Thyroid gland (tissue), 4 donors: ENCODE measurements at regions not wholly inside any gene's neighbourhood (a gene's known extent, or its start where the extent isn't known, plus 50 kb on each side); places are given as distances from the start of the nearest gene placed in this dataset.

ENCODE experiments used
- DNase-seq, 2 donors: peaks; one replicate each; pipeline ENCODE4 v3.0.0-alpha.2; 2019
- H3K27ac ChIP-seq, 3 donors: fragments of 200-600 bp; sonication (generic); 1 replicate in 2 of 3; 2 replicates in 1 of 3; pipeline ENCODE4 v1.5.1; 2016 to 2019; ENCODE audit warnings: mild to moderate bottlenecking in 1 of 3, moderate library complexity in 1 of 3
- H3K27me3 ChIP-seq: fragments of 200-600 bp; sonication (generic); one replicate; pipeline ENCODE4 v1.5.1; 2019
- H3K36me3 ChIP-seq, 2 donors: fragments of 200-600 bp; sonication (generic); one replicate each; pipeline ENCODE4 v1.5.1; 2016 to 2019
- H3K4me1 ChIP-seq, 2 donors: fragments of 200-600 bp; sonication (generic); one replicate each; pipeline ENCODE4 v1.5.1; 2017 to 2019
- H3K4me3 ChIP-seq, 3 donors: fragments of 200-600 bp; sonication (generic); replicated peaks in 1 of 3; 1 replicate in 2 of 3; 2 replicates in 1 of 3; pipeline ENCODE4 v1.5.1; 2016; ENCODE audit warnings: mild to moderate bottlenecking in 1 of 3
- H3K9me3 ChIP-seq: fragments of 200-600 bp; sonication (generic); one replicate; pipeline ENCODE4 v1.5.1; 2017
- POLR2A ChIP-seq, 2 donors: fragments of 450-650 bp; IDR thresholded peaks; one replicate each; pipeline ENCODE4 v1.6.1; 2017; ENCODE audit warnings: antibody characterized with exemption in 2 of 2, mild to moderate bottlenecking in 2 of 2, moderate library complexity in 1 of 2
- WGBS, 2 donors: methylation state at CpG; one replicate each; pipeline ENCODE4 v1.1.5; 2017; 5-methylcytosine and 5-hydroxymethylcytosine counted together
- intact Hi-C: fragments of 100-400 bp; cut with DNase I; formaldehyde crosslinking; loops from one replicate; pipeline ENCODE4 v1.15.1; 2023
- TF ChIP-seq, protein P1 (sequence below), 6 experiments: fragments of 200-600 bp in 3 of 6; fragments of 450-650 bp in 3 of 6; sonication (generic) in 3 of 6; IDR thresholded peaks; one replicate each; pipeline ENCODE4 v1.5.1; 2016 to 2019; ENCODE audit warnings: antibody characterized with exemption in 6 of 6, mild to moderate bottlenecking in 2 of 6, inconsistent platforms in 1 of 6, moderate library complexity in 1 of 6

DNA sequence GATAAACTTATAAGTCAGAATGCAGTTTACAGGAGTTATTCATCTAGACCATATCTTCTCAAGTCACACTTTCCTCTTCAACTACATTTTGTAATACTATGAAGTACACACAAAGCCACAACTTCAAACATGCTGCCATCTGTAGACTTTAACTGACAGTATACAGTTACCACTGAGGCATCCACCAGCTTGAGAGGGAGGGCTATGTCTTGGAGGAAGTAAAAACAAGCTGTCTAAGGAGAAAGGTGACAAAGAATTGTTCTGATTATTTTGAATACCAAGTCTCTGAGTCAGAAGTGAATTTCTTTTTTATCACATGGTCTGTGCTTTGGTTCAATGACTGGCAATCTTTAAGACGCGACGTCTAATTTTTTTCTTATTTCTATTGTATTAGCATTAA is 97.6 kb upstream of the CDH10 start:
- H3K4me1 ChIP-seq = no peaks in the 10 kb centered on the region
- no peak overlapping the region for H3K4me3 ChIP-seq
- no peaks in the 10 kb centered on the region for H3K9me3 ChIP-seq
- WGBS, 2 donors = 93 to 96% methylated on average over 3 of the region's 3 CpGs
- H3K27ac ChIP-seq = no peak overlapping the region
- DNase-seq = no peak
- intact Hi-C loops = no loop called here
- no peaks in the 10 kb centered on the region for H3K27me3 ChIP-seq
- TF ChIP-seq, protein P1, sequence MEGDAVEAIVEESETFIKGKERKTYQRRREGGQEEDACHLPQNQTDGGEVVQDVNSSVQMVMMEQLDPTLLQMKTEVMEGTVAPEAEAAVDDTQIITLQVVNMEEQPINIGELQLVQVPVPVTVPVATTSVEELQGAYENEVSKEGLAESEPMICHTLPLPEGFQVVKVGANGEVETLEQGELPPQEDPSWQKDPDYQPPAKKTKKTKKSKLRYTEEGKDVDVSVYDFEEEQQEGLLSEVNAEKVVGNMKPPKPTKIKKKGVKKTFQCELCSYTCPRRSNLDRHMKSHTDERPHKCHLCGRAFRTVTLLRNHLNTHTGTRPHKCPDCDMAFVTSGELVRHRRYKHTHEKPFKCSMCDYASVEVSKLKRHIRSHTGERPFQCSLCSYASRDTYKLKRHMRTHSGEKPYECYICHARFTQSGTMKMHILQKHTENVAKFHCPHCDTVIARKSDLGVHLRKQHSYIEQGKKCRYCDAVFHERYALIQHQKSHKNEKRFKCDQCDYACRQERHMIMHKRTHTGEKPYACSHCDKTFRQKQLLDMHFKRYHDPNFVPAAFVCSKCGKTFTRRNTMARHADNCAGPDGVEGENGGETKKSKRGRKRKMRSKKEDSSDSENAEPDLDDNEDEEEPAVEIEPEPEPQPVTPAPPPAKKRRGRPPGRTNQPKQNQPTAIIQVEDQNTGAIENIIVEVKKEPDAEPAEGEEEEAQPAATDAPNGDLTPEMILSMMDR (IDR thresholded peaks at IDR 0.05) = no peak
- no peak for TF ChIP-seq POLR2A (IDR thresholded peaks at IDR 0.05)
- no peaks in the 10 kb centered on the region for H3K36me3 ChIP-seq

DNA sequence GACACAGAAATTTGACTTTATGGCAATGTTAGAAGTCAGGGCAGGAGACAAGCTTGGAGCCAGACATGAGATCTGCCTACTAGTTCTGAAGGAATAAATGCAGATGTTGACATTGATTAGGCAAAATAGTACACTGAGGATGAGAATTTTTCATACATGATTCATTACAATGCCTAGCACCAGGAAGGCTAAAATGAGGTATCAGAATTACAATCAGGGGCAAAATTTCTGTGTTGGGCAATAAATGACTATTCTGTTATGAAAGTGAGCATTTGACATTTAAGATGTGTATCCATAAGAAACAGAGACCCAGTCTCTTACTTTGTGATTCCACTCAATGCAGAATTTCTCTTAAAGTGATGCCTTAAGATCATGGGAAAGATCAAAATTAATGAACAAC is 92.4 kb upstream of the CDH10 start:
- no peak overlapping the region for H3K4me3 ChIP-seq
- no peaks in the 10 kb centered on the region for H3K9me3 ChIP-seq
- no peak overlapping the region for H3K27ac ChIP-seq
- no peaks in the 10 kb centered on the region for H3K27me3 ChIP-seq
- H3K4me1 ChIP-seq = no peaks in the 10 kb centered on the region
- H3K36me3 ChIP-seq = no peaks in the 10 kb centered on the region
- TF ChIP-seq, protein P1 (IDR thresholded peaks at IDR 0.05) = no peak
- TF ChIP-seq POLR2A (IDR thresholded peaks at IDR 0.05) = no peak
- DNase-seq = no peak
- intact Hi-C loops = no loop called here

DNA sequence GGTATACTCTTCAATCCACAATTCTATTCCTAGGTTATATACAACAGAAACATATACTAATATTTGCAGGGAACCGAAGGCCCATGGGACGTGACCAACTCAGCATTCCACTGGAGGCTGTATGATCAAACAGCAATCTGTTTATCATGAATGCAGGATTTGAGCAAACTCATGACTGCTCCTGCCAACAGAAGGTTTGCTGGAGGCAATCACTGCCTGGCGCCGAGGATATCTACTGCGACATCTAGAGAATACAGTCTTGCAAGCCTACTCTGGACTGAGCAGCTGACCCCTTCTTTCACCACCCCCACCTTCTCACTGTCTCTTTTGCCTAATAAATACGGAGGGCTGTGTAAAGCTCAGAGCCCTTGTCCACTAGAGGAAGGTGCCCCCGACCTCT is 90.5 kb upstream of the CDH10 start:
- no peak for DNase-seq
- Histone ChIP-seq H3K4me3 (no peak overlapping the region), H3K4me1 (no peaks in the 10 kb centered on the region), H3K27ac (no peak overlapping the region), H3K9me3 (no peaks in the 10 kb centered on the region), H3K27me3 (no peaks in the 10 kb centered on the region), H3K36me3 (no peaks in the 10 kb centered on the region)
- TF ChIP-seq, protein P1 (IDR thresholded peaks at IDR 0.05) = no peak
- TF ChIP-seq POLR2A (IDR thresholded peaks at IDR 0.05) = no peak
- 88% methylated on average over 7 of the region's 7 CpGs for WGBS, 2 donors
- intact Hi-C loops = no loop called here

DNA sequence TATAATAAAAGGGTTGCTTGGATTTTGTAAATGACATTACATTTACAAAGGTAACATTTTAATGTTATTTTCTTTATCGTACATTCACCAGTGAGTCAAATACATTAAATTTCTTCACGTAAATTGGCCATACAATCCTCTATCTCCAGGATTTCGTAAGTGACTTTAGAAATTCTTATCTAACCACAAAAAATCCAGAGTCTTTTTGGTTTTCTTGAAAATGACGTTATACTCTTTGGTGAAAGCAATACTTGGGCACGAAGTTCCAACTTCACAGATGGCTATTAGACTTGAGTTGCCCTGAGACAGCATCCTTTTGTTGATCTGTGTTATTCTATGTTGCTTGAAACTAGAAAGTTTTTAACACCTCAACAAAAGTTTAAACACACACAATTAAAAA is 87.4 kb upstream of the CDH10 start:
- Histone ChIP-seq H3K4me1 (no peaks in the 10 kb centered on the region), H3K27ac (no peak overlapping the region), H3K36me3 (no peaks in the 10 kb centered on the region), H3K4me3 (no peak overlapping the region), H3K27me3 (no peaks in the 10 kb centered on the region), H3K9me3 (no peaks in the 10 kb centered on the region)
- intact Hi-C loops = no loop called here
- no peak for TF ChIP-seq POLR2A (IDR thresholded peaks at IDR 0.05)
- TF ChIP-seq, protein P1 (IDR thresholded peaks at IDR 0.05) = no peak
- DNase-seq = no peak
- 85 to 87% methylated on average over 5 of the region's 5 CpGs for WGBS, 2 donors

DNA sequence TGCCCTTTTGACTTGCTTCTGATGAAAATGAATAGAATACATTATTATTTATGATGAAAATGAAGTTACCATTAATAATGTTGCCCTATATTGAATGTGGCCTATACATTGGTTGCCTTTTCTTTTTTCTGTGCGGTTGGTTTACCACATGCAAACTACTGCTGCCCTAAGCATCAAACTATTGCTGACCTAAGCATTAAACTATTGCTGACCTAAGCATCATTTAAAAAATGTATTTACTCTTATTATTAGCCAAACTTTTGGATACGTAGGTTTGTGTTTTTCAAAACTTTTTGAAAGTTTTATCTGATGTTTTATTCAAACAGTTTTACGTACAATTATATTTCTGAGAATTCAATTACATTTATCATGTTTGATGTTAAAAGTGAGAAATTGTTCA is 76.0 kb upstream of the CDH10 start:
- Histone ChIP-seq H3K36me3 (no peaks in the 10 kb centered on the region), H3K27ac (no peak overlapping the region), H3K9me3 (no peaks in the 10 kb centered on the region), H3K4me3 (no peak overlapping the region), H3K4me1 (no peaks in the 10 kb centered on the region), H3K27me3 (no peaks in the 10 kb centered on the region)
- intact Hi-C loops = no loop called here
- TF ChIP-seq, protein P1 (IDR thresholded peaks at IDR 0.05) = no peak
- TF ChIP-seq POLR2A (IDR thresholded peaks at IDR 0.05) = no peak
- 91 to 93% methylated on average over 3 of the region's 3 CpGs for WGBS, 2 donors
- no peak for DNase-seq
